Central memory CD8-positive, alpha-beta T cell (primary cell): ENCODE measurements at regions not wholly inside any gene's neighbourhood (a gene's known extent, or its start where the extent isn't known, plus 50 kb on each side); places are given as distances from the start of the nearest gene placed in this dataset.
A peak's percentile ranks its signal among the peaks of the same experiment; 100 is the strongest.

ENCODE experiments used
- ATAC-seq: fragments of 150-1000 bp; cut with Tn5 transposase; replicated peaks from 2 replicates; pipeline ENCODE4 v1.10.0; 2022; ENCODE audit warnings: mild to moderate bottlenecking, moderate FRiP score, moderate number of reproducible peaks; ENCODE audit not compliant: poor library complexity, severe bottlenecking; ENCODE audit errors: extremely low read depth
- DNase-seq, 2 donors: peaks; one replicate each; pipeline ENCODE4 v3.0.0; 2021; ENCODE audit warnings: low spot score in 2 of 2
- H3K27ac Mint-ChIP-seq: one replicate; pipeline ENCODE4 v1.8.0; 2022; ENCODE audit warnings: low read depth, mild to moderate bottlenecking, moderate library complexity, mixed read lengths
- H3K27me3 Mint-ChIP-seq: one replicate; pipeline ENCODE4 v1.8.0; 2022; ENCODE audit warnings: mixed read lengths
- H3K36me3 Mint-ChIP-seq: one replicate; pipeline ENCODE4 v1.8.0; 2022; ENCODE audit warnings: mild to moderate bottlenecking, moderate library complexity, mixed read lengths; ENCODE audit not compliant: insufficient read depth
- H3K4me1 Mint-ChIP-seq: one replicate; pipeline ENCODE4 v1.8.0; 2022; ENCODE audit warnings: mixed read lengths
- H3K4me3 Mint-ChIP-seq: one replicate; pipeline ENCODE4 v1.8.0; 2022; ENCODE audit warnings: mild to moderate bottlenecking, moderate library complexity, mixed read lengths
- H3K9me3 Mint-ChIP-seq: one replicate; pipeline ENCODE4 v1.8.0; 2022; ENCODE audit warnings: mixed read lengths

- Mint-ChIP-seq H3K4me3 (no peak overlapping the region), H3K27me3 (peaks cover 7% of the 10 kb centered on the region), H3K4me1 (no peaks in the 10 kb centered on the region), H3K36me3 (no peaks in the 10 kb centered on the region), H3K9me3 (no peaks in the 10 kb centered on the region), H3K27ac (no peak overlapping the region)
- no peak for ATAC-seq
- no peak for DNase-seq
These were observed 192.1 kb downstream of the SPRY1 start for GRCh38 chr4:123588631-123589241.

GRCh38 chr4:123589301-123589700, 192.7 kb downstream of the SPRY1 start:
- Mint-ChIP-seq H3K27me3 (peaks cover 7% of the 10 kb centered on the region), H3K4me3 (no peak overlapping the region), H3K9me3 (no peaks in the 10 kb centered on the region), H3K27ac (no peak overlapping the region), H3K4me1 (no peaks in the 10 kb centered on the region), H3K36me3 (no peaks in the 10 kb centered on the region)
- ATAC-seq, result no peak
- DNase-seq, result no peak

GRCh38 chr4:123591875-123592274, 195.3 kb downstream of the SPRY1 start:
- DNase-seq, result no peak
- Mint-ChIP-seq H3K36me3 (no peaks in the 10 kb centered on the region), H3K27ac (no peak overlapping the region), H3K4me3 (no peak overlapping the region), H3K27me3 (no peaks in the 10 kb centered on the region), H3K4me1 (no peaks in the 10 kb centered on the region), H3K9me3 (peaks cover 5% of the 10 kb centered on the region)
- no peak for ATAC-seq

- Mint-ChIP-seq H3K36me3 (no peaks in the 10 kb centered on the region), H3K4me1 (no peaks in the 10 kb centered on the region), H3K27me3 (no peaks in the 10 kb centered on the region), H3K4me3 (no peak overlapping the region), H3K9me3 (peaks cover 5% of the 10 kb centered on the region), H3K27ac (no peak overlapping the region)
- no peak for ATAC-seq
- no peak for DNase-seq
These were observed 197.1 kb downstream of the SPRY1 start for GRCh38 chr4:123593655-123594054.

- no peak overlapping the region for H3K27ac Mint-ChIP-seq
- H3K27me3 Mint-ChIP-seq, result no peaks in the 10 kb centered on the region
- no peaks in the 10 kb centered on the region for H3K36me3 Mint-ChIP-seq
- H3K4me3 Mint-ChIP-seq, result no peak overlapping the region
- DNase-seq, result no peak
- peaks cover 7% of the 10 kb centered on the region for H3K4me1 Mint-ChIP-seq
- H3K9me3 Mint-ChIP-seq, result peaks cover 5% of the 10 kb centered on the region
- no peak for ATAC-seq
These were observed 200.2 kb downstream of the SPRY1 start for GRCh38 chr4:123596805-123597204.

GRCh38 chr4:123597586-123597985, 201.0 kb downstream of the SPRY1 start:
- DNase-seq, result no peak
- no peak overlapping the region for H3K27ac Mint-ChIP-seq

GRCh38 chr4:123598331-123598730, 201.7 kb downstream of the SPRY1 start:
- H3K9me3 Mint-ChIP-seq, result peaks cover 5% of the 10 kb centered on the region

More at GRCh38 chr4:123597586-123597985, 201.0 kb downstream of the SPRY1 start:
- no peak overlapping the region for H3K4me3 Mint-ChIP-seq
- peaks cover 7% of the 10 kb centered on the region for H3K4me1 Mint-ChIP-seq
- H3K27me3 Mint-ChIP-seq, result no peaks in the 10 kb centered on the region
- peaks cover 5% of the 10 kb centered on the region for H3K9me3 Mint-ChIP-seq
- H3K36me3 Mint-ChIP-seq, result no peaks in the 10 kb centered on the region
- no peak for ATAC-seq

GRCh38 chr4:123599061-123599919, 202.7 kb downstream of the SPRY1 start:
- Mint-ChIP-seq H3K4me3 (no peak overlapping the region), H3K27ac (peak overlapping the region; percentile 32), H3K4me1 (peaks cover 7% of the 10 kb centered on the region), H3K36me3 (no peaks in the 10 kb centered on the region), H3K9me3 (peaks cover 5% of the 10 kb centered on the region), H3K27me3 (no peaks in the 10 kb centered on the region)
- ATAC-seq (peak; percentile 10), DNase-seq (no peak)

More at GRCh38 chr4:123598331-123598730, 201.7 kb downstream of the SPRY1 start:
- Mint-ChIP-seq H3K36me3 (no peaks in the 10 kb centered on the region), H3K27ac (no peak overlapping the region), H3K4me1 (peaks cover 7% of the 10 kb centered on the region), H3K4me3 (no peak overlapping the region), H3K27me3 (no peaks in the 10 kb centered on the region)
- ATAC-seq, result no peak
- no peak for DNase-seq

GRCh38 chr4:123599920-123600810, 203.6 kb downstream of the SPRY1 start:
- DNase-seq (peak; percentile 22 to 45), ATAC-seq (peak; percentile 94)
- peaks cover 7% of the 10 kb centered on the region for H3K4me1 Mint-ChIP-seq
- H3K9me3 Mint-ChIP-seq, result peaks cover 3% of the 10 kb centered on the region
- H3K36me3 Mint-ChIP-seq, result no peaks in the 10 kb centered on the region
- no peaks in the 10 kb centered on the region for H3K27me3 Mint-ChIP-seq
- peak overlapping the region; percentile 32 for H3K27ac Mint-ChIP-seq
- no peak overlapping the region for H3K4me3 Mint-ChIP-seq

GRCh38 chr4:123600987-123601904, 204.7 kb downstream of the SPRY1 start:
- Mint-ChIP-seq H3K27ac (no peak overlapping the region), H3K36me3 (no peaks in the 10 kb centered on the region), H3K27me3 (no peaks in the 10 kb centered on the region), H3K4me3 (no peak overlapping the region), H3K9me3 (no peaks in the 10 kb centered on the region), H3K4me1 (peaks cover 7% of the 10 kb centered on the region)
- ATAC-seq (no peak), DNase-seq (no peak)

- Mint-ChIP-seq H3K36me3 (no peaks in the 10 kb centered on the region), H3K4me1 (peaks cover 7% of the 10 kb centered on the region), H3K27ac (peak overlapping the region; percentile 75), H3K4me3 (no peak overlapping the region), H3K9me3 (no peaks in the 10 kb centered on the region), H3K27me3 (no peaks in the 10 kb centered on the region)
- DNase-seq (no peak), ATAC-seq (no peak)
These were observed 205.4 kb downstream of the SPRY1 start for GRCh38 chr4:123602007-123602406.

GRCh38 chr4:123603165-123603564, 206.6 kb downstream of the SPRY1 start:
- Mint-ChIP-seq H3K27ac (no peak overlapping the region), H3K36me3 (no peaks in the 10 kb centered on the region), H3K27me3 (no peaks in the 10 kb centered on the region), H3K4me3 (no peak overlapping the region), H3K4me1 (peaks cover 7% of the 10 kb centered on the region), H3K9me3 (no peaks in the 10 kb centered on the region)
- DNase-seq (no peak), ATAC-seq (no peak)
